Astrocyte (in vitro differentiated cells and primary cell): ENCODE measurements at regions not wholly inside any gene's neighbourhood (a gene's known extent, or its start where the extent isn't known, plus 50 kb on each side); places are given as distances from the start of the nearest gene placed in this dataset.

ENCODE experiments used
- EZH2 ChIP-seq: IDR thresholded peaks from 2 replicates; pipeline ENCODE4 v1.6.1; 2012; ENCODE audit warnings: mild to moderate bottlenecking, low read length, inconsistent platforms; ENCODE audit not compliant: insufficient read depth
- TF ChIP-seq, protein P1 (sequence below): IDR thresholded peaks from 2 replicates; pipeline ENCODE4 v1.5.1; 2011; ENCODE audit warnings: low read depth, mild to moderate bottlenecking, inconsistent platforms, low read length, moderate library complexity; ENCODE audit not compliant: insufficient read depth

- TF ChIP-seq, protein P1, sequence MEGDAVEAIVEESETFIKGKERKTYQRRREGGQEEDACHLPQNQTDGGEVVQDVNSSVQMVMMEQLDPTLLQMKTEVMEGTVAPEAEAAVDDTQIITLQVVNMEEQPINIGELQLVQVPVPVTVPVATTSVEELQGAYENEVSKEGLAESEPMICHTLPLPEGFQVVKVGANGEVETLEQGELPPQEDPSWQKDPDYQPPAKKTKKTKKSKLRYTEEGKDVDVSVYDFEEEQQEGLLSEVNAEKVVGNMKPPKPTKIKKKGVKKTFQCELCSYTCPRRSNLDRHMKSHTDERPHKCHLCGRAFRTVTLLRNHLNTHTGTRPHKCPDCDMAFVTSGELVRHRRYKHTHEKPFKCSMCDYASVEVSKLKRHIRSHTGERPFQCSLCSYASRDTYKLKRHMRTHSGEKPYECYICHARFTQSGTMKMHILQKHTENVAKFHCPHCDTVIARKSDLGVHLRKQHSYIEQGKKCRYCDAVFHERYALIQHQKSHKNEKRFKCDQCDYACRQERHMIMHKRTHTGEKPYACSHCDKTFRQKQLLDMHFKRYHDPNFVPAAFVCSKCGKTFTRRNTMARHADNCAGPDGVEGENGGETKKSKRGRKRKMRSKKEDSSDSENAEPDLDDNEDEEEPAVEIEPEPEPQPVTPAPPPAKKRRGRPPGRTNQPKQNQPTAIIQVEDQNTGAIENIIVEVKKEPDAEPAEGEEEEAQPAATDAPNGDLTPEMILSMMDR = no peak
- TF ChIP-seq EZH2 = no peak
Measured at GRCh38 chr1:53390261-53390660, 62.4 kb upstream of the LRP8 start.
